ENCODE measurements at regions not wholly inside any gene's neighbourhood (a gene's known extent, or its start where the extent isn't known, plus 50 kb on each side); places are given as distances from the start of the nearest gene placed in this dataset.

DNA sequence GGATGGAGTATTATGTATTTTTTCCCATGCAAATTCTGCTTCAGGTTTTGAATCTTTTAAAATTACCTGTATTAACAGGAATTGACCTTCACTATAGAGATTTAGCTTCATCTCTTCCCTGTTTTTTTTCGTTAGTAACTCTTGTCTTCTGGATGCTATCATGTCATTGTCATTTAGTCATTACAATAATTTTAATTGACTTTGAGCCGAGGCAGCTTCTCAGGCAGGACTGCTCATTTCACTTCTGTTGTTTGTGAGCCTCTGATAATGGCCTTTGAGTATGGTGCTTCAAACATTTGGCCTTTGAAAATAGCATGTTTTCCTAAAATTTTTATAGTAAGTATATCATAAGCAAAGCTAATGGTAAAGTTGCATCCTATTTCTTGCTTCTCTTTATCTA lies 375.1 kb upstream of the MMS22L start:
- Histone ChIP-seq H3K9me3 (replicated peaks in 1 of 3) (no peaks in the 10 kb centered on the region), H3K36me3 (replicated peaks in 1 of 2) (no peaks in the 10 kb centered on the region), H3K4me1 (replicated peaks in 1 of 2) (no peaks in the 10 kb centered on the region), H3K4me3 (no peak overlapping the region), H3K27me3 (no peaks in the 10 kb centered on the region), H3K27ac (no peak overlapping the region)
- intact Hi-C loops (cut with DNase I), result no loop called here
- TF ChIP-seq, protein P1, sequence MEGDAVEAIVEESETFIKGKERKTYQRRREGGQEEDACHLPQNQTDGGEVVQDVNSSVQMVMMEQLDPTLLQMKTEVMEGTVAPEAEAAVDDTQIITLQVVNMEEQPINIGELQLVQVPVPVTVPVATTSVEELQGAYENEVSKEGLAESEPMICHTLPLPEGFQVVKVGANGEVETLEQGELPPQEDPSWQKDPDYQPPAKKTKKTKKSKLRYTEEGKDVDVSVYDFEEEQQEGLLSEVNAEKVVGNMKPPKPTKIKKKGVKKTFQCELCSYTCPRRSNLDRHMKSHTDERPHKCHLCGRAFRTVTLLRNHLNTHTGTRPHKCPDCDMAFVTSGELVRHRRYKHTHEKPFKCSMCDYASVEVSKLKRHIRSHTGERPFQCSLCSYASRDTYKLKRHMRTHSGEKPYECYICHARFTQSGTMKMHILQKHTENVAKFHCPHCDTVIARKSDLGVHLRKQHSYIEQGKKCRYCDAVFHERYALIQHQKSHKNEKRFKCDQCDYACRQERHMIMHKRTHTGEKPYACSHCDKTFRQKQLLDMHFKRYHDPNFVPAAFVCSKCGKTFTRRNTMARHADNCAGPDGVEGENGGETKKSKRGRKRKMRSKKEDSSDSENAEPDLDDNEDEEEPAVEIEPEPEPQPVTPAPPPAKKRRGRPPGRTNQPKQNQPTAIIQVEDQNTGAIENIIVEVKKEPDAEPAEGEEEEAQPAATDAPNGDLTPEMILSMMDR (IDR thresholded peaks at IDR 0.05), result no peak
- TF ChIP-seq POLR2A (IDR thresholded peaks at IDR 0.05), result no peak
- no peak for DNase-seq
- WGBS, 4 donors, result 40 to 86% (median 53%) methylated on average over 1 to 2 of the region's 2 CpGs

DNA sequence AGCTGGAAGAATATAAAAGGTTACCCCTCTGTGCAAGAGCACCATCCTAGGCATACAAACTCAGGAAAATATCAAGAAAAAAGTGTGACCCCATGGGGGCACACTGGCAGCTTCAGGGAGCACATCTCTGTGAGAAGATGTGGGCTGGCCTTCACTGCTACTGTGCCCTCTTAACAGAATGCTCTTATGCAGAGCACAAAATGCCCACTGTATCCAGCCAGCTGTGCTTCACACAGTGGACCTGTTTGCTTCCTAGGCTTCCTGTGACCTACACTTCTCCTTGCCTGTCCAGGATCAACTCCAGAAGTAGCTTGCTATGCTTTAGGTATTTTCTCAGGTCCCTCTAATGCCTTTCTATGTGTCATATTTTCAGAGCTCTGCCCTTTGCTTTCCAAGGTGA lies 380.2 kb upstream of the MMS22L start:
- H3K27ac ChIP-seq, result no peak overlapping the region

DNA sequence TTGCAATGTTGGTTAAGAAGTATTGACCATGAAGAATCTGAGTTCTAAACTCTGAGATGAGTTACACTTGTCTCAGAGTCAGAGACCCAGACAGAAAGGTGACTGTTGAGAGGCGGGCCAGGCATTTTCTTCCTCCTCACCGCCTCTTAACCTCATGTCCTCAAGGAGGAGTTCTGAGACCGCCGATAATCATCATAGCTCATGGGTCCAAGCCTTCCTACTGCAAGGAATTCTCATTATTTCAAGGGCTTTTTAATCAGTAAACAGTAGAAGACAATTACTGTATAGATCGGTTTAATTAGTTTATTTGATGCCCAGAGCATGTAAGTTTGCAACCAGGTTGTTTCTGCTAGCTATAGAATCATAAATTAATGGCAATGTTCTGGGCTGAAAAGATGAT lies 382.4 kb upstream of the MMS22L start:
- Histone ChIP-seq H3K4me3 (no peak overlapping the region), H3K27ac (no peak overlapping the region), H3K9me3 (replicated peaks in 1 of 3) (no peaks in the 10 kb centered on the region), H3K27me3 (no peaks in the 10 kb centered on the region), H3K36me3 (replicated peaks in 1 of 2) (no peaks in the 10 kb centered on the region), H3K4me1 (replicated peaks in 1 of 2) (no peaks in the 10 kb centered on the region)
- WGBS, 4 donors, result 76 to 88% (median 80%) methylated on average over 5 of the region's 5 CpGs
- TF ChIP-seq, protein P1 (IDR thresholded peaks at IDR 0.05), result no peak
- TF ChIP-seq POLR2A (IDR thresholded peaks at IDR 0.05), result no peak
- intact Hi-C loops (cut with DNase I), result no loop called here
- no peak for DNase-seq

More for the DNA sequence above, 380.2 kb upstream of the MMS22L start:
- no peak for DNase-seq
- Histone ChIP-seq H3K4me1 (replicated peaks in 1 of 2) (no peaks in the 10 kb centered on the region), H3K4me3 (no peak overlapping the region), H3K36me3 (replicated peaks in 1 of 2) (no peaks in the 10 kb centered on the region), H3K9me3 (replicated peaks in 1 of 3) (no peaks in the 10 kb centered on the region), H3K27me3 (no peaks in the 10 kb centered on the region)
- TF ChIP-seq POLR2A (IDR thresholded peaks at IDR 0.05), result no peak
- TF ChIP-seq, protein P1 (IDR thresholded peaks at IDR 0.05), result no peak
- intact Hi-C loops (cut with DNase I), result no loop called here

DNA sequence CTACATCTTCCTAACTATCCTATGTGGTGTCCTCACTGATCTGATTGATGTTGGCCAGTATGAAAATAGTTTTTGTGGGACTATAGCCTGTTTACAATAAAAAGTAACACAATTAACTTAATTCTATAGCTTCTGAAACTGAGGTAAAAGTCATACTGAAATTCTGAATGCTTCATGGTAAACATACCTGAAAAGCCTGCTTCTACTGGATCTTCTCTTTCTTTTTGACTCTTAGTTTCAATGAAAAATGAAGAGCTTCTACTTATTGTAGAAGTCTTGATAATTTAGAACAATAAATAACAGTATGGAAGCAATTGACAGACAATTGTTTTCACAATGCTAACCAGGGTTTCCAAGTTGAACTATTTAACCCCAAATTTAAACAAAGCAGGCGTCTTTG lies 383.9 kb upstream of the MMS22L start:
- Histone ChIP-seq H3K36me3 (replicated peaks in 1 of 2) (no peaks in the 10 kb centered on the region), H3K27me3 (no peaks in the 10 kb centered on the region), H3K27ac (no peak overlapping the region), H3K9me3 (replicated peaks in 1 of 3) (no peaks in the 10 kb centered on the region), H3K4me1 (replicated peaks in 1 of 2) (no peaks in the 10 kb centered on the region), H3K4me3 (no peak overlapping the region)
- WGBS, 4 donors, result 80 to 84% (median 84%) methylated on average over 1 of the region's 1 CpG
- intact Hi-C loops (cut with DNase I), result no loop called here
- no peak for DNase-seq
- TF ChIP-seq, protein P1 (IDR thresholded peaks at IDR 0.05), result no peak
- TF ChIP-seq POLR2A (IDR thresholded peaks at IDR 0.05), result no peak
